ENCODE measurements at regions not wholly inside any gene's neighbourhood (a gene's known extent, or its start where the extent isn't known, plus 50 kb on each side); places are given as distances from the start of the nearest gene placed in this dataset.

DNA sequence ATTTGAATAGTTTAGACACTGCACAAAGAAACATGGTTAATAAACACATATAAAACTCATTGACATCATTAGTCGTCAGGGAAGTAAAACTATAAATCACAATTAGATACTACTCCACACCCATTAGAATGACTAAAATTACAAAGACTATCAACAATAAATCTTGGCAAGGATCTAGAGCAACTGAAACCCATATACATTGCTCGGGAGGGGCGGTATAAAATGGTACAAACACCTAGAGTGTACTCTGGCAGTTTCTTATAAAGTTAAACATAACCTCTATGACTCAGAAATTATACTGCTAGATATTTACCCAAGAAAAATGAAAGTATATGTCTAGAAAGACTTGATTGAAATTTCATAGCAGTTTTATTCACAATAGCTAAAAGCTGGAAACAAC lies 434.2 kb downstream of the RWDD3 start:
- TF ChIP-seq CTCF (IDR thresholded peaks at IDR 0.05) = no peak
- TF ChIP-seq POLR2AphosphoS5 (IDR thresholded peaks at IDR 0.05) = no peak
- TF ChIP-seq POLR2A (IDR thresholded peaks at IDR 0.05) = no peak
